Activated T-cell treated with anti-CD3 and anti-CD28 coated beads, Interleukin-2, amount 50 U/mL, for 48 hours (primary cell): ENCODE measurements at regions not wholly inside any gene's neighbourhood (a gene's known extent, or its start where the extent isn't known, plus 50 kb on each side); places are given as distances from the start of the nearest gene placed in this dataset.
"Not testable (repeated sequence)": the region's sequence is repeated elsewhere in the genome, so short reads cannot be mapped to it uniquely, and the experiment has no call there.

Experiments used
- DNase-seq, 2 experiments: peaks; one replicate each; pipeline ENCODE4 v3.0.0-alpha.2; 2020

GRCh38 chr4:60817609-60818008 is 382.5 kb upstream of the ADGRL3 start:
- no peak for DNase-seq

GRCh38 chr4:60822986-60823385 is 377.1 kb upstream of the ADGRL3 start:
- DNase-seq: no peak

- no peak for DNase-seq
Observed at GRCh38 chr4:60840020-60840419, 360.1 kb upstream of the ADGRL3 start.

- DNase-seq: no peak
Observed at GRCh38 chr4:60846678-60847077, 353.4 kb upstream of the ADGRL3 start.

- DNase-seq: no peak
Observed at GRCh38 chr4:60847614-60848013, 352.5 kb upstream of the ADGRL3 start.

- no peak for DNase-seq
Observed at GRCh38 chr4:60857130-60857753, 342.9 kb upstream of the ADGRL3 start.

- DNase-seq: no peak
Observed at GRCh38 chr4:60863442-60863841, 336.7 kb upstream of the ADGRL3 start.

GRCh38 chr4:60865273-60865672 is 334.9 kb upstream of the ADGRL3 start:
- no peak for DNase-seq

GRCh38 chr4:60868232-60868960 is 331.7 kb upstream of the ADGRL3 start:
- no peak for DNase-seq

GRCh38 chr4:60879135-60879701 is 320.9 kb upstream of the ADGRL3 start:
- DNase-seq: no peak

- no peak for DNase-seq
Observed at GRCh38 chr4:60884587-60884986, 315.5 kb upstream of the ADGRL3 start.

GRCh38 chr4:60885011-60885410 is 315.1 kb upstream of the ADGRL3 start:
- DNase-seq: no peak

GRCh38 chr4:60890743-60891142 is 309.4 kb upstream of the ADGRL3 start:
- DNase-seq: no peak

GRCh38 chr4:60891947-60892346 is 308.2 kb upstream of the ADGRL3 start:
- DNase-seq: no peak

GRCh38 chr4:60897415-60897814 is 302.7 kb upstream of the ADGRL3 start:
- no peak for DNase-seq

- DNase-seq: no peak
Observed at GRCh38 chr4:60905162-60905561, 295.0 kb upstream of the ADGRL3 start.

GRCh38 chr4:60911127-60911526 is 289.0 kb upstream of the ADGRL3 start:
- DNase-seq: no peak

- DNase-seq: no peak
Observed at GRCh38 chr4:60913002-60913401, 287.1 kb upstream of the ADGRL3 start.

GRCh38 chr4:60913671-60914070 is 286.5 kb upstream of the ADGRL3 start:
- no peak for DNase-seq

GRCh38 chr4:60921735-60922134 is 278.4 kb upstream of the ADGRL3 start:
- DNase-seq: not testable (repeated sequence)

- DNase-seq: no peak
Observed at GRCh38 chr4:60923075-60923474, 277.1 kb upstream of the ADGRL3 start.

GRCh38 chr4:60926624-60927023 is 273.5 kb upstream of the ADGRL3 start:
- DNase-seq: no peak

- no peak for DNase-seq
Observed at GRCh38 chr4:60930866-60931265, 269.3 kb upstream of the ADGRL3 start.

- DNase-seq: no peak
Observed at GRCh38 chr4:60934566-60935295, 265.4 kb upstream of the ADGRL3 start.
